ENCODE measurements at regions not wholly inside any gene's neighbourhood (a gene's known extent, or its start where the extent isn't known, plus 50 kb on each side); places are given as distances from the start of the nearest gene placed in this dataset.

DNA sequence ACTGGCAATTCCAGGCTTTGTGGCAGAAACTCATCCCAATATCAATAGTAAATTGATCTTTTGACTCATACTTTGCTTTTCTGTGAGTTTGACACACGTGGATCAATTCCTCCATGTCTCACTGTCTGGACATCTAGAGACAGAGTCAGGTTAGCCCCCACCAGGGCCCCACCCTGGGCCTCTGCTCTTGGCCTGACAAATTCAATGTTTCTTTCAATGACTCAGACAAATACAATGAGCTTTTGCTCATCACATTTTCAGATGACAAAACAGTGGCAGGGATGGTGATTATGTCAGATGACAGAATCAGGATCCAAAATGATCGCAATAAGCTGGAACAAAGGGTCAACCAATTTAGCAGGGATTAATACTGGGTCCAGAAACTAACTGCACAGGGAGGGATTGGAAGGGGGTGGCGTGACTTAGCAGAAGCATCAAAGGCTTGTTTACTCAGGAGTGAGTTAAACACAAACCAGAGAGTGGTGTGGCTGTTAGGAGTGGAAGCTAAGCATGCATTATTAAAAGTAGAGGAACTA lies 90.5 kb upstream of the ASIC2 start:
- no peak for TF ChIP-seq YY1 (IDR thresholded peaks at IDR 0.05; ENCODE audit: insufficient read depth, insufficient read length)
- TF ChIP-seq SUZ12 (IDR thresholded peaks at IDR 0.05; ENCODE audit: extremely low read depth, insufficient read depth, insufficient read length): no peak
- TF ChIP-seq ZNF274 (IDR thresholded peaks at IDR 0.05; ENCODE audit: low read depth, low read length): no peak
